HG03575 (cell line): ENCODE measurements at regions not wholly inside any gene's neighbourhood (a gene's known extent, or its start where the extent isn't known, plus 50 kb on each side); places are given as distances from the start of the nearest gene placed in this dataset.
"Not testable (repeated sequence)": the region's sequence is repeated elsewhere in the genome, so short reads cannot be mapped to it uniquely, and the experiment has no call there.

Source experiments
- ATAC-seq: cut with Tn5 transposase; IDR thresholded peaks from one replicate; pipeline ENCODE4 v1.9.1; 2021; ENCODE audit not compliant: unreplicated experiment, insufficient number of reproducible peaks, low FRiP score; ENCODE audit errors: extremely low read depth

- ATAC-seq = no peak
Observed at GRCh38 chr10:107970512-107970911, 806.0 kb upstream of the SORCS1 start.

- no peak for ATAC-seq
Observed at GRCh38 chr10:107969936-107970335, 805.4 kb upstream of the SORCS1 start.

GRCh38 chr10:107966826-107967225, 802.3 kb upstream of the SORCS1 start:
- ATAC-seq = no peak

GRCh38 chr10:107952649-107953556, 788.4 kb upstream of the SORCS1 start:
- ATAC-seq = no peak

GRCh38 chr10:107950411-107951062, 786.0 kb upstream of the SORCS1 start:
- not testable (repeated sequence) for ATAC-seq

GRCh38 chr10:107942826-107943225, 778.3 kb upstream of the SORCS1 start:
- ATAC-seq = no peak

- no peak for ATAC-seq
Observed at GRCh38 chr10:107933076-107933475, 768.6 kb upstream of the SORCS1 start.

- ATAC-seq = no peak
Observed at GRCh38 chr10:107931808-107932207, 767.3 kb upstream of the SORCS1 start.

- no peak for ATAC-seq
Observed at GRCh38 chr10:107930037-107930436, 765.5 kb upstream of the SORCS1 start.

GRCh38 chr10:107924458-107924857, 760.0 kb upstream of the SORCS1 start:
- ATAC-seq = no peak

GRCh38 chr10:107919626-107920235, 755.2 kb upstream of the SORCS1 start:
- no peak for ATAC-seq

- ATAC-seq = no peak
Observed at GRCh38 chr10:107918171-107918570, 753.7 kb upstream of the SORCS1 start.

- ATAC-seq = no peak
Observed at GRCh38 chr10:107915215-107915610, 750.7 kb upstream of the SORCS1 start.

GRCh38 chr10:107914450-107915214, 750.1 kb upstream of the SORCS1 start:
- ATAC-seq = no peak

- ATAC-seq = no peak
Observed at GRCh38 chr10:107913317-107914294, 749.1 kb upstream of the SORCS1 start.

GRCh38 chr10:107901076-107901475, 736.6 kb upstream of the SORCS1 start:
- no peak for ATAC-seq

- no peak for ATAC-seq
Observed at GRCh38 chr10:107900131-107900530, 735.6 kb upstream of the SORCS1 start.

GRCh38 chr10:107899502-107900062, 735.1 kb upstream of the SORCS1 start:
- no peak for ATAC-seq
